ENCODE measurements at regions not wholly inside any gene's neighbourhood (a gene's known extent, or its start where the extent isn't known, plus 50 kb on each side); places are given as distances from the start of the nearest gene placed in this dataset.

- H3K4me1 ChIP-seq (ENCODE audit: control insufficient read depth in 5 of 5, insufficient read depth in 5 of 5, low read length in 5 of 5): peaks cover 0 to 6% (median 0%) of the 10 kb centered on the region in 5 donors
- H3K27me3 ChIP-seq (ENCODE audit: control insufficient read depth in 5 of 5, insufficient read depth in 4 of 5, low read length in 5 of 5): no peaks in the 10 kb centered on the region
- no peaks in the 10 kb centered on the region for H3K9me3 ChIP-seq (ENCODE audit: control insufficient read depth in 5 of 5, low read length in 5 of 5)
- no peaks in the 10 kb centered on the region for H3K36me3 ChIP-seq (ENCODE audit: control insufficient read depth in 5 of 5, insufficient read depth in 5 of 5, low read length in 5 of 5)
- H3K9ac ChIP-seq (ENCODE audit: low read length in 5 of 5): no peak overlapping the region
- no peak overlapping the region for H3K27ac ChIP-seq (ENCODE audit: low read depth, low read length)
- H3K4me3 ChIP-seq (ENCODE audit: low read depth in 1 of 5, low read length in 5 of 5): no peak overlapping the region
These were observed 141.5 kb upstream of the APCDD1 start for GRCh38 chr18:10313016-10313342.

GRCh38 chr18:10314066-10314465, 140.4 kb upstream of the APCDD1 start:
- H3K27ac ChIP-seq (ENCODE audit: low read depth, low read length): no peak overlapping the region
- H3K27me3 ChIP-seq (ENCODE audit: control insufficient read depth in 5 of 5, insufficient read depth in 4 of 5, low read length in 5 of 5): no peaks in the 10 kb centered on the region
- peaks cover 0 to 6% (median 0%) of the 10 kb centered on the region in 5 donors for H3K4me1 ChIP-seq (ENCODE audit: control insufficient read depth in 5 of 5, insufficient read depth in 5 of 5, low read length in 5 of 5)
- no peak overlapping the region for H3K9ac ChIP-seq (ENCODE audit: low read length in 5 of 5)
- no peaks in the 10 kb centered on the region for H3K9me3 ChIP-seq (ENCODE audit: control insufficient read depth in 5 of 5, low read length in 5 of 5)
- H3K36me3 ChIP-seq (ENCODE audit: control insufficient read depth in 5 of 5, insufficient read depth in 5 of 5, low read length in 5 of 5): no peaks in the 10 kb centered on the region
- no peak overlapping the region for H3K4me3 ChIP-seq (ENCODE audit: low read depth in 1 of 5, low read length in 5 of 5)

GRCh38 chr18:10315522-10315921, 138.9 kb upstream of the APCDD1 start:
- Histone ChIP-seq H3K27ac (ENCODE audit: low read depth, low read length) (no peak overlapping the region), H3K4me1 (ENCODE audit: control insufficient read depth in 5 of 5, insufficient read depth in 5 of 5, low read length in 5 of 5) (peaks cover 0 to 6% (median 0%) of the 10 kb centered on the region in 5 donors)

GRCh38 chr18:10316778-10317177, 137.7 kb upstream of the APCDD1 start:
- Histone ChIP-seq H3K9me3 (ENCODE audit: control insufficient read depth in 5 of 5, low read length in 5 of 5) (no peaks in the 10 kb centered on the region), H3K9ac (ENCODE audit: low read length in 5 of 5) (no peak overlapping the region), H3K27me3 (ENCODE audit: control insufficient read depth in 5 of 5, insufficient read depth in 4 of 5, low read length in 5 of 5) (no peaks in the 10 kb centered on the region)

More at GRCh38 chr18:10315522-10315921, 138.9 kb upstream of the APCDD1 start:
- no peaks in the 10 kb centered on the region for H3K36me3 ChIP-seq (ENCODE audit: control insufficient read depth in 5 of 5, insufficient read depth in 5 of 5, low read length in 5 of 5)
- H3K9ac ChIP-seq (ENCODE audit: low read length in 5 of 5): no peak overlapping the region
- H3K9me3 ChIP-seq (ENCODE audit: control insufficient read depth in 5 of 5, low read length in 5 of 5): no peaks in the 10 kb centered on the region
- no peaks in the 10 kb centered on the region for H3K27me3 ChIP-seq (ENCODE audit: control insufficient read depth in 5 of 5, insufficient read depth in 4 of 5, low read length in 5 of 5)
- H3K4me3 ChIP-seq (ENCODE audit: low read depth in 1 of 5, low read length in 5 of 5): no peak overlapping the region

GRCh38 chr18:10317864-10318690, 136.4 kb upstream of the APCDD1 start:
- Histone ChIP-seq H3K9me3 (ENCODE audit: control insufficient read depth in 5 of 5, low read length in 5 of 5) (no peaks in the 10 kb centered on the region), H3K4me1 (ENCODE audit: control insufficient read depth in 5 of 5, insufficient read depth in 5 of 5, low read length in 5 of 5) (peaks cover 0 to 6% (median 3%) of the 10 kb centered on the region in 5 donors), H3K9ac (ENCODE audit: low read length in 5 of 5) (no peak overlapping the region), H3K4me3 (ENCODE audit: low read depth in 1 of 5, low read length in 5 of 5) (no peak overlapping the region), H3K27ac (ENCODE audit: low read depth, low read length) (no peak overlapping the region), H3K36me3 (ENCODE audit: control insufficient read depth in 5 of 5, insufficient read depth in 5 of 5, low read length in 5 of 5) (no peaks in the 10 kb centered on the region), H3K27me3 (ENCODE audit: control insufficient read depth in 5 of 5, insufficient read depth in 4 of 5, low read length in 5 of 5) (no peaks in the 10 kb centered on the region)

More at GRCh38 chr18:10316778-10317177, 137.7 kb upstream of the APCDD1 start:
- Histone ChIP-seq H3K4me1 (ENCODE audit: control insufficient read depth in 5 of 5, insufficient read depth in 5 of 5, low read length in 5 of 5) (peaks cover 0 to 6% (median 3%) of the 10 kb centered on the region in 5 donors), H3K36me3 (ENCODE audit: control insufficient read depth in 5 of 5, insufficient read depth in 5 of 5, low read length in 5 of 5) (no peaks in the 10 kb centered on the region), H3K27ac (ENCODE audit: low read depth, low read length) (no peak overlapping the region), H3K4me3 (ENCODE audit: low read depth in 1 of 5, low read length in 5 of 5) (no peak overlapping the region)

- Histone ChIP-seq H3K27ac (ENCODE audit: low read depth, low read length) (no peak overlapping the region), H3K9me3 (ENCODE audit: control insufficient read depth in 5 of 5, low read length in 5 of 5) (no peaks in the 10 kb centered on the region), H3K9ac (ENCODE audit: low read length in 5 of 5) (no peak overlapping the region), H3K27me3 (ENCODE audit: control insufficient read depth in 5 of 5, insufficient read depth in 4 of 5, low read length in 5 of 5) (no peaks in the 10 kb centered on the region), H3K36me3 (ENCODE audit: control insufficient read depth in 5 of 5, insufficient read depth in 5 of 5, low read length in 5 of 5) (no peaks in the 10 kb centered on the region), H3K4me3 (ENCODE audit: low read depth in 1 of 5, low read length in 5 of 5) (no peak overlapping the region), H3K4me1 (ENCODE audit: control insufficient read depth in 5 of 5, insufficient read depth in 5 of 5, low read length in 5 of 5) (peaks cover 0 to 6% (median 3%) of the 10 kb centered on the region in 5 donors)
These were observed 135.8 kb upstream of the APCDD1 start for GRCh38 chr18:10318691-10318970.

GRCh38 chr18:10319026-10319425, 135.4 kb upstream of the APCDD1 start:
- no peak overlapping the region for H3K9ac ChIP-seq (ENCODE audit: low read length in 5 of 5)
- H3K27me3 ChIP-seq (ENCODE audit: control insufficient read depth in 5 of 5, insufficient read depth in 4 of 5, low read length in 5 of 5): no peaks in the 10 kb centered on the region
- no peak overlapping the region for H3K4me3 ChIP-seq (ENCODE audit: low read depth in 1 of 5, low read length in 5 of 5)
- no peak overlapping the region for H3K27ac ChIP-seq (ENCODE audit: low read depth, low read length)
- H3K9me3 ChIP-seq (ENCODE audit: control insufficient read depth in 5 of 5, low read length in 5 of 5): no peaks in the 10 kb centered on the region
- H3K4me1 ChIP-seq (ENCODE audit: control insufficient read depth in 5 of 5, insufficient read depth in 5 of 5, low read length in 5 of 5): peaks cover 0 to 6% (median 3%) of the 10 kb centered on the region in 5 donors
- no peaks in the 10 kb centered on the region for H3K36me3 ChIP-seq (ENCODE audit: control insufficient read depth in 5 of 5, insufficient read depth in 5 of 5, low read length in 5 of 5)

- Histone ChIP-seq H3K27me3 (ENCODE audit: control insufficient read depth in 5 of 5, insufficient read depth in 4 of 5, low read length in 5 of 5) (no peaks in the 10 kb centered on the region), H3K4me1 (ENCODE audit: control insufficient read depth in 5 of 5, insufficient read depth in 5 of 5, low read length in 5 of 5) (peaks cover 0 to 4% (median 3%) of the 10 kb centered on the region in 5 donors), H3K27ac (ENCODE audit: low read depth, low read length) (no peak overlapping the region)
These were observed 134.4 kb upstream of the APCDD1 start for GRCh38 chr18:10319914-10320600.

GRCh38 chr18:10320791-10321190, 133.6 kb upstream of the APCDD1 start:
- no peak overlapping the region for H3K4me3 ChIP-seq (ENCODE audit: low read depth in 1 of 5, low read length in 5 of 5)
- no peaks in the 10 kb centered on the region for H3K27me3 ChIP-seq (ENCODE audit: control insufficient read depth in 5 of 5, insufficient read depth in 4 of 5, low read length in 5 of 5)
- peaks cover 0 to 4% (median 0%) of the 10 kb centered on the region in 5 donors for H3K4me1 ChIP-seq (ENCODE audit: control insufficient read depth in 5 of 5, insufficient read depth in 5 of 5, low read length in 5 of 5)
- H3K9ac ChIP-seq (ENCODE audit: low read length in 5 of 5): no peak overlapping the region
- H3K27ac ChIP-seq (ENCODE audit: low read depth, low read length): no peak overlapping the region
- H3K36me3 ChIP-seq (ENCODE audit: control insufficient read depth in 5 of 5, insufficient read depth in 5 of 5, low read length in 5 of 5): no peaks in the 10 kb centered on the region
- H3K9me3 ChIP-seq (ENCODE audit: control insufficient read depth in 5 of 5, low read length in 5 of 5): no peaks in the 10 kb centered on the region

More at GRCh38 chr18:10319914-10320600, 134.4 kb upstream of the APCDD1 start:
- no peak overlapping the region for H3K4me3 ChIP-seq (ENCODE audit: low read depth in 1 of 5, low read length in 5 of 5)
- H3K9me3 ChIP-seq (ENCODE audit: control insufficient read depth in 5 of 5, low read length in 5 of 5): no peaks in the 10 kb centered on the region
- H3K36me3 ChIP-seq (ENCODE audit: control insufficient read depth in 5 of 5, insufficient read depth in 5 of 5, low read length in 5 of 5): no peaks in the 10 kb centered on the region
- H3K9ac ChIP-seq (ENCODE audit: low read length in 5 of 5): no peak overlapping the region

- Histone ChIP-seq H3K4me1 (ENCODE audit: control insufficient read depth in 5 of 5, insufficient read depth in 5 of 5, low read length in 5 of 5) (peaks cover 0 to 4% (median 0%) of the 10 kb centered on the region in 5 donors), H3K4me3 (ENCODE audit: low read depth in 1 of 5, low read length in 5 of 5) (no peak overlapping the region), H3K9ac (ENCODE audit: low read length in 5 of 5) (no peak overlapping the region)
These were observed 132.9 kb upstream of the APCDD1 start for GRCh38 chr18:10321576-10321975.

More at GRCh38 chr18:10321576-10321975, 132.9 kb upstream of the APCDD1 start:
- no peaks in the 10 kb centered on the region for H3K9me3 ChIP-seq (ENCODE audit: control insufficient read depth in 5 of 5, low read length in 5 of 5)
- H3K27me3 ChIP-seq (ENCODE audit: control insufficient read depth in 5 of 5, insufficient read depth in 4 of 5, low read length in 5 of 5): no peaks in the 10 kb centered on the region
- no peaks in the 10 kb centered on the region for H3K36me3 ChIP-seq (ENCODE audit: control insufficient read depth in 5 of 5, insufficient read depth in 5 of 5, low read length in 5 of 5)
- no peak overlapping the region for H3K27ac ChIP-seq (ENCODE audit: low read depth, low read length)

All from subcutaneous abdominal adipose tissue (tissue), 5 donors.